GM23338 (cell line): ENCODE measurements at regions not wholly inside any gene's neighbourhood (a gene's known extent, or its start where the extent isn't known, plus 50 kb on each side); places are given as distances from the start of the nearest gene placed in this dataset.

ENCODE experiments used
- ATAC-seq: fragments of 200-7000 bp; cut with Tn5 transposase; 3 replicates; pipeline ENCODE4 v1.9.1; 2020
- DNase-seq: peaks from one replicate; pipeline ENCODE4 v3.0.0-alpha.2; 2015; ENCODE audit warnings: low spot score
- H2AFZ ChIP-seq: fragments of 200-600 bp; sonication (generic); 2 replicates; pipeline ENCODE4 v1.8.0; 2016; ENCODE audit warnings: antibody characterized with exemption, mild to moderate bottlenecking, moderate library complexity
- H3F3A ChIP-seq: fragments of 200-600 bp; sonication (generic); replicated peaks from 2 replicates; pipeline ENCODE4 v1.8.0; 2017; ENCODE audit warnings: antibody characterized with exemption, mixed run types, low read depth
- H3K27ac ChIP-seq: fragments of 200-600 bp; sonication (generic); 2 replicates; pipeline ENCODE4 v1.6.1; 2016; ENCODE audit warnings: low read depth
- H3K27me3 ChIP-seq: fragments of 200-600 bp; sonication (generic); 2 replicates; pipeline ENCODE4 v1.8.0; 2016; ENCODE audit warnings: mild to moderate bottlenecking, mixed run types, moderate library complexity; ENCODE audit not compliant: insufficient read depth
- H3K36me3 ChIP-seq: fragments of 200-600 bp; sonication (generic); 2 replicates; pipeline ENCODE4 v1.8.0; 2016; ENCODE audit warnings: mild to moderate bottlenecking; ENCODE audit not compliant: insufficient read depth
- H3K4me1 ChIP-seq: fragments of 200-600 bp; sonication (generic); 2 replicates; pipeline ENCODE4 v1.8.0; 2016; ENCODE audit warnings: mild to moderate bottlenecking, moderate library complexity; ENCODE audit not compliant: insufficient read depth
- H3K4me2 ChIP-seq: fragments of 200-600 bp; sonication (generic); 2 replicates; pipeline ENCODE4 v1.7.1; 2017; ENCODE audit warnings: mixed run types
- H3K4me3 ChIP-seq: fragments of 200-600 bp; sonication (generic); 2 replicates; pipeline ENCODE4 v1.6.1; 2016; ENCODE audit warnings: mixed run types
- H3K79me2 ChIP-seq: fragments of 200-600 bp; sonication (generic); replicated peaks from 2 replicates; pipeline ENCODE4 v1.8.0; 2017; ENCODE audit warnings: mild to moderate bottlenecking; ENCODE audit not compliant: insufficient read depth
- H3K9me2 ChIP-seq: fragments of 200-600 bp; sonication (generic); 2 replicates; pipeline ENCODE4 v1.8.0; 2017; ENCODE audit not compliant: insufficient read depth
- H4K20me1 ChIP-seq: fragments of 200-600 bp; sonication (generic); replicated peaks from 2 replicates; pipeline ENCODE4 v1.8.0; 2017; ENCODE audit warnings: mild to moderate bottlenecking; ENCODE audit not compliant: insufficient read depth
- H3K27ac Mint-ChIP-seq: 2 replicates; pipeline ENCODE4 v1.8.0; 2020; ENCODE audit warnings: inconsistent platforms, mild to moderate bottlenecking, moderate library complexity, mixed read lengths
- H3K27me3 Mint-ChIP-seq: 3 replicates; pipeline ENCODE4 v1.8.0; 2022; ENCODE audit warnings: low read depth, mild to moderate bottlenecking, moderate library complexity, mixed read lengths, inconsistent platforms; ENCODE audit not compliant: insufficient read depth, poor library complexity
- H3K36me3 Mint-ChIP-seq: 3 replicates; pipeline ENCODE4 v1.8.0; 2021; ENCODE audit warnings: low read depth, mild to moderate bottlenecking, inconsistent platforms, moderate library complexity, mixed read lengths
- H3K4me1 Mint-ChIP-seq: 3 replicates; pipeline ENCODE4 v1.8.0; 2020; ENCODE audit warnings: mild to moderate bottlenecking, inconsistent platforms, mixed read lengths
- H3K4me3 Mint-ChIP-seq: 3 replicates; pipeline ENCODE4 v1.8.0; 2021; ENCODE audit warnings: moderate library complexity, mild to moderate bottlenecking, inconsistent platforms, mixed read lengths
- H3K9me3 Mint-ChIP-seq: 3 replicates; pipeline ENCODE4 v1.8.0; 2020; ENCODE audit warnings: moderate library complexity, mild to moderate bottlenecking, inconsistent platforms, mixed read lengths
- CREB1 ChIP-seq: fragments of 250-450 bp; sonication (Bioruptor Pico); IDR thresholded peaks from 2 replicates; pipeline ENCODE4 v1.5.0; 2020; ENCODE audit warnings: low read depth, mild to moderate bottlenecking, moderate library complexity
- ETS1 ChIP-seq: IDR thresholded peaks from 2 replicates; pipeline ENCODE4 v1.6.1; 2016; ENCODE audit warnings: antibody characterized with exemption
- EZH2 ChIP-seq: fragments of 200-600 bp; sonication (generic); IDR thresholded peaks from one replicate; pipeline ENCODE4 v1.8.0; 2017; ENCODE audit warnings: antibody characterized with exemption, mild to moderate bottlenecking, low read depth; ENCODE audit not compliant: unreplicated experiment
- EZH2phosphoT487 ChIP-seq: fragments of 200-600 bp; sonication (generic); IDR thresholded peaks from one replicate; pipeline ENCODE4 v1.8.1; 2018; ENCODE audit warnings: antibody characterized with exemption; ENCODE audit not compliant: unreplicated experiment
- JUNB ChIP-seq: IDR thresholded peaks from one replicate; pipeline ENCODE4 v1.6.1; 2016; ENCODE audit warnings: antibody characterized with exemption; ENCODE audit not compliant: unreplicated experiment
- NANOG ChIP-seq: IDR thresholded peaks from 2 replicates; pipeline ENCODE4 v1.6.1; 2016; ENCODE audit warnings: antibody characterized with exemption, borderline replicate concordance
- POLR2AphosphoS5 ChIP-seq: IDR thresholded peaks from 2 replicates; pipeline ENCODE4 v1.6.1; 2016; ENCODE audit warnings: antibody characterized with exemption, low read depth
- STAT1 ChIP-seq: IDR thresholded peaks from one replicate; pipeline ENCODE4 v1.6.1; 2016; ENCODE audit warnings: antibody characterized with exemption; ENCODE audit not compliant: unreplicated experiment
- ZNF114 ChIP-seq: fragments of 250-450 bp; sonication (Bioruptor Pico); IDR thresholded peaks from 2 replicates; pipeline ENCODE4 v1.5.0; 2020; ENCODE audit warnings: mild to moderate bottlenecking, moderate library complexity
- ZNF331 ChIP-seq: fragments of 250-450 bp; sonication (Bioruptor Pico); IDR thresholded peaks from 2 replicates; pipeline ENCODE4 v1.5.0; 2020; ENCODE audit warnings: low read depth, mild to moderate bottlenecking, moderate library complexity
- TF ChIP-seq, protein P1 (sequence below): fragments of 250-450 bp; sonication (Bioruptor Pico); IDR thresholded peaks from 2 replicates; pipeline ENCODE4 v1.5.0; 2020; ENCODE audit warnings: mild to moderate bottlenecking, moderate library complexity
- TF ChIP-seq, protein P2 (sequence below), 2 experiments: fragments of 200-600 bp in 1 of 2; sonication (generic) in 1 of 2; conservative IDR thresholded peaks; 2 replicates each; pipeline versions ENCODE4 v1.5.1 to v1.6.1; 2016 to 2017; ENCODE audit warnings: antibody characterized with exemption in 2 of 2, low read depth in 2 of 2, mild to moderate bottlenecking in 2 of 2, moderate library complexity in 1 of 2
- TF ChIP-seq, protein P3 (sequence below): IDR thresholded peaks from one replicate; pipeline ENCODE4 v1.6.1; 2018; ENCODE audit warnings: antibody characterized with exemption; ENCODE audit not compliant: unreplicated experiment

DNA sequence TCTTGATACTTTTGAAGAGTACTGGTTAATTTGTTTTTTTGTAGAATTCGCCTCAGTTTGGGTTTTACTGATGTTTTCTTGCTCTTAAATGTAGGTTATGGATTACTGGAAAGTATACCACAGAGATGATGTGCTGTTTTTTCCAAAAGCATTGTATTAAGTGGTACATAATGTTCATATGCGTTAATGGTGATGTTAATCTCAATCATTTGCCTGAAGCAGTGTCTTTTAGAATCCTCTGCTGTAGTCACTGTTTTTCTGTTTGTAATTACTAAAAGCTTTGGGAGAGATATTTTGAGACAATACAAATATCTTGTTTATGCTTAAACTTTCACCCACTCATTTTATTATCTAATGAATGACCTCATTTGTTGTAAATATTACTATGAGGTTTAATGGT lies 163.4 kb upstream of the LRP1B start:
- Histone ChIP-seq H2AFZ (no peak overlapping the region), H3K4me2 (no peak overlapping the region), H3F3A (no peaks in the 10 kb centered on the region), H3K79me2 (no peaks in the 10 kb centered on the region), H3K9me2 (no peaks in the 10 kb centered on the region), H3K27ac (no peak overlapping the region), H3K27me3 (no peaks in the 10 kb centered on the region), H3K4me1 (no peaks in the 10 kb centered on the region), H3K4me3 (no peak overlapping the region), H3K36me3 (no peaks in the 10 kb centered on the region), H4K20me1 (no peaks in the 10 kb centered on the region)
- DNase-seq = no peak
- Mint-ChIP-seq H3K4me3 (no peak overlapping the region), H3K27ac (no peak overlapping the region), H3K36me3 (no peaks in the 10 kb centered on the region), H3K9me3 (no peaks in the 10 kb centered on the region), H3K4me1 (peaks cover 5% of the 10 kb centered on the region; the same call in 1 of the 3 replicates), H3K27me3 (no peaks in the 10 kb centered on the region)
- no peak for ATAC-seq
- no peak for TF ChIP-seq ZNF331 (CRISPR knock-in tag)
- TF ChIP-seq ETS1 = no peak
- TF ChIP-seq POLR2AphosphoS5 = no peak
- no peak for TF ChIP-seq CREB1 (CRISPR knock-in tag)
- TF ChIP-seq EZH2 = no peak
- TF ChIP-seq, protein P1, sequence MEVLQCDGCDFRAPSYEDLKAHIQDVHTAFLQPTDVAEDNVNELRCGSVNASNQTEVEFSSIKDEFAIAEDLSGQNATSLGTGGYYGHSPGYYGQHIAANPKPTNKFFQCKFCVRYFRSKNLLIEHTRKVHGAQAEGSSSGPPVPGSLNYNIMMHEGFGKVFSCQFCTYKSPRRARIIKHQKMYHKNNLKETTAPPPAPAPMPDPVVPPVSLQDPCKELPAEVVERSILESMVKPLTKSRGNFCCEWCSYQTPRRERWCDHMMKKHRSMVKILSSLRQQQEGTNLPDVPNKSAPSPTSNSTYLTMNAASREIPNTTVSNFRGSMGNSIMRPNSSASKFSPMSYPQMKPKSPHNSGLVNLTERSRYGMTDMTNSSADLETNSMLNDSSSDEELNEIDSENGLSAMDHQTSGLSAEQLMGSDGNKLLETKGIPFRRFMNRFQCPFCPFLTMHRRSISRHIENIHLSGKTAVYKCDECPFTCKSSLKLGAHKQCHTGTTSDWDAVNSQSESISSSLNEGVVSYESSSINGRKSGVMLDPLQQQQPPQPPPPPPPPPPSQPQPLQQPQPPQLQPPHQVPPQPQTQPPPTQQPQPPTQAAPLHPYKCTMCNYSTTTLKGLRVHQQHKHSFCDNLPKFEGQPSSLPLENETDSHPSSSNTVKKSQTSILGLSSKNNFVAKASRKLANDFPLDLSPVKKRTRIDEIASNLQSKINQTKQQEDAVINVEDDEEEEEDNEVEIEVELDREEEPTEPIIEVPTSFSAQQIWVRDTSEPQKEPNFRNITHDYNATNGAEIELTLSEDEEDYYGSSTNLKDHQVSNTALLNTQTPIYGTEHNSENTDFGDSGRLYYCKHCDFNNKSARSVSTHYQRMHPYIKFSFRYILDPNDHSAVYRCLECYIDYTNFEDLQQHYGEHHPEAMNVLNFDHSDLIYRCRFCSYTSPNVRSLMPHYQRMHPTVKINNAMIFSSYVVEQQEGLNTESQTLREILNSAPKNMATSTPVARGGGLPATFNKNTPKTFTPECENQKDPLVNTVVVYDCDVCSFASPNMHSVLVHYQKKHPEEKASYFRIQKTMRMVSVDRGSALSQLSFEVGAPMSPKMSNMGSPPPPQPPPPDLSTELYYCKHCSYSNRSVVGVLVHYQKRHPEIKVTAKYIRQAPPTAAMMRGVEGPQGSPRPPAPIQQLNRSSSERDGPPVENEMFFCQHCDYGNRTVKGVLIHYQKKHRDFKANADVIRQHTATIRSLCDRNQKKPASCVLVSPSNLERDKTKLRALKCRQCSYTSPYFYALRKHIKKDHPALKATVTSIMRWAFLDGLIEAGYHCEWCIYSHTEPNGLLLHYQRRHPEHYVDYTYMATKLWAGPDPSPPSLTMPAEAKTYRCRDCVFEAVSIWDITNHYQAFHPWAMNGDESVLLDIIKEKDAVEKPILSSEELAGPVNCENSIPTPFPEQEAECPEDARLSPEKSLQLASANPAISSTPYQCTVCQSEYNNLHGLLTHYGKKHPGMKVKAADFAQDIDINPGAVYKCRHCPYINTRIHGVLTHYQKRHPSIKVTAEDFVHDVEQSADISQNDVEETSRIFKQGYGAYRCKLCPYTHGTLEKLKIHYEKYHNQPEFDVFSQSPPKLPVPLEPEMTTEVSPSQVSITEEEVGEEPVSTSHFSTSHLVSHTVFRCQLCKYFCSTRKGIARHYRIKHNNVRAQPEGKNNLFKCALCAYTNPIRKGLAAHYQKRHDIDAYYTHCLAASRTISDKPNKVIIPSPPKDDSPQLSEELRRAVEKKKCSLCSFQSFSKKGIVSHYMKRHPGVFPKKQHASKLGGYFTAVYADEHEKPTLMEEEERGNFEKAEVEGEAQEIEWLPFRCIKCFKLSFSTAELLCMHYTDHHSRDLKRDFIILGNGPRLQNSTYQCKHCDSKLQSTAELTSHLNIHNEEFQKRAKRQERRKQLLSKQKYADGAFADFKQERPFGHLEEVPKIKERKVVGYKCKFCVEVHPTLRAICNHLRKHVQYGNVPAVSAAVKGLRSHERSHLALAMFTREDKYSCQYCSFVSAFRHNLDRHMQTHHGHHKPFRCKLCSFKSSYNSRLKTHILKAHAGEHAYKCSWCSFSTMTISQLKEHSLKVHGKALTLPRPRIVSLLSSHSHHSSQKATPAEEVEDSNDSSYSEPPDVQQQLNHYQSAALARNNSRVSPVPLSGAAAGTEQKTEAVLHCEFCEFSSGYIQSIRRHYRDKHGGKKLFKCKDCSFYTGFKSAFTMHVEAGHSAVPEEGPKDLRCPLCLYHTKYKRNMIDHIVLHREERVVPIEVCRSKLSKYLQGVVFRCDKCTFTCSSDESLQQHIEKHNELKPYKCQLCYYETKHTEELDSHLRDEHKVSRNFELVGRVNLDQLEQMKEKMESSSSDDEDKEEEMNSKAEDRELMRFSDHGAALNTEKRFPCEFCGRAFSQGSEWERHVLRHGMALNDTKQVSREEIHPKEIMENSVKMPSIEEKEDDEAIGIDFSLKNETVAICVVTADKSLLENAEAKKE (CRISPR knock-in tag) = no peak
- no peak for TF ChIP-seq JUNB
- no peak for TF ChIP-seq EZH2phosphoT487
- no peak for TF ChIP-seq ZNF114 (CRISPR knock-in tag)
- no peak for TF ChIP-seq NANOG
- TF ChIP-seq, protein P2, sequence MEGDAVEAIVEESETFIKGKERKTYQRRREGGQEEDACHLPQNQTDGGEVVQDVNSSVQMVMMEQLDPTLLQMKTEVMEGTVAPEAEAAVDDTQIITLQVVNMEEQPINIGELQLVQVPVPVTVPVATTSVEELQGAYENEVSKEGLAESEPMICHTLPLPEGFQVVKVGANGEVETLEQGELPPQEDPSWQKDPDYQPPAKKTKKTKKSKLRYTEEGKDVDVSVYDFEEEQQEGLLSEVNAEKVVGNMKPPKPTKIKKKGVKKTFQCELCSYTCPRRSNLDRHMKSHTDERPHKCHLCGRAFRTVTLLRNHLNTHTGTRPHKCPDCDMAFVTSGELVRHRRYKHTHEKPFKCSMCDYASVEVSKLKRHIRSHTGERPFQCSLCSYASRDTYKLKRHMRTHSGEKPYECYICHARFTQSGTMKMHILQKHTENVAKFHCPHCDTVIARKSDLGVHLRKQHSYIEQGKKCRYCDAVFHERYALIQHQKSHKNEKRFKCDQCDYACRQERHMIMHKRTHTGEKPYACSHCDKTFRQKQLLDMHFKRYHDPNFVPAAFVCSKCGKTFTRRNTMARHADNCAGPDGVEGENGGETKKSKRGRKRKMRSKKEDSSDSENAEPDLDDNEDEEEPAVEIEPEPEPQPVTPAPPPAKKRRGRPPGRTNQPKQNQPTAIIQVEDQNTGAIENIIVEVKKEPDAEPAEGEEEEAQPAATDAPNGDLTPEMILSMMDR (conservative IDR thresholded peaks at IDR 0.05; ENCODE audit: low read depth in 2 of 2) = no peak
- no peak for TF ChIP-seq STAT1
- TF ChIP-seq, protein P3, sequence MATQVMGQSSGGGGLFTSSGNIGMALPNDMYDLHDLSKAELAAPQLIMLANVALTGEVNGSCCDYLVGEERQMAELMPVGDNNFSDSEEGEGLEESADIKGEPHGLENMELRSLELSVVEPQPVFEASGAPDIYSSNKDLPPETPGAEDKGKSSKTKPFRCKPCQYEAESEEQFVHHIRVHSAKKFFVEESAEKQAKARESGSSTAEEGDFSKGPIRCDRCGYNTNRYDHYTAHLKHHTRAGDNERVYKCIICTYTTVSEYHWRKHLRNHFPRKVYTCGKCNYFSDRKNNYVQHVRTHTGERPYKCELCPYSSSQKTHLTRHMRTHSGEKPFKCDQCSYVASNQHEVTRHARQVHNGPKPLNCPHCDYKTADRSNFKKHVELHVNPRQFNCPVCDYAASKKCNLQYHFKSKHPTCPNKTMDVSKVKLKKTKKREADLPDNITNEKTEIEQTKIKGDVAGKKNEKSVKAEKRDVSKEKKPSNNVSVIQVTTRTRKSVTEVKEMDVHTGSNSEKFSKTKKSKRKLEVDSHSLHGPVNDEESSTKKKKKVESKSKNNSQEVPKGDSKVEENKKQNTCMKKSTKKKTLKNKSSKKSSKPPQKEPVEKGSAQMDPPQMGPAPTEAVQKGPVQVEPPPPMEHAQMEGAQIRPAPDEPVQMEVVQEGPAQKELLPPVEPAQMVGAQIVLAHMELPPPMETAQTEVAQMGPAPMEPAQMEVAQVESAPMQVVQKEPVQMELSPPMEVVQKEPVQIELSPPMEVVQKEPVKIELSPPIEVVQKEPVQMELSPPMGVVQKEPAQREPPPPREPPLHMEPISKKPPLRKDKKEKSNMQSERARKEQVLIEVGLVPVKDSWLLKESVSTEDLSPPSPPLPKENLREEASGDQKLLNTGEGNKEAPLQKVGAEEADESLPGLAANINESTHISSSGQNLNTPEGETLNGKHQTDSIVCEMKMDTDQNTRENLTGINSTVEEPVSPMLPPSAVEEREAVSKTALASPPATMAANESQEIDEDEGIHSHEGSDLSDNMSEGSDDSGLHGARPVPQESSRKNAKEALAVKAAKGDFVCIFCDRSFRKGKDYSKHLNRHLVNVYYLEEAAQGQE = no peak
